Renal cortex interstitium (tissue), 11 donors: ENCODE measurements at regions not wholly inside any gene's neighbourhood (a gene's known extent, or its start where the extent isn't known, plus 50 kb on each side); places are given as distances from the start of the nearest gene placed in this dataset.
"Not testable (repeated sequence)": the region's sequence is repeated elsewhere in the genome, so short reads cannot be mapped to it uniquely, and the experiment has no call there.

Experiments used
- DNase-seq, 11 donors: peaks; one replicate each; pipeline ENCODE4 v3.0.0-alpha.2; 2013; ENCODE audit warnings: low read depth in 9 of 11, low spot score in 4 of 11; ENCODE audit errors: extremely low read depth in 1 of 11

GRCh38 chr3:139227165-139227564, 116.7 kb upstream of the MRPS22 start:
- no peak for DNase-seq

- no peak for DNase-seq
These were observed 116.0 kb upstream of the MRPS22 start for GRCh38 chr3:139227827-139228226.

- DNase-seq = no peak
These were observed 113.4 kb upstream of the MRPS22 start for GRCh38 chr3:139230391-139230790.

- DNase-seq = no peak
These were observed 112.1 kb upstream of the MRPS22 start for GRCh38 chr3:139231555-139232281.

DNA sequence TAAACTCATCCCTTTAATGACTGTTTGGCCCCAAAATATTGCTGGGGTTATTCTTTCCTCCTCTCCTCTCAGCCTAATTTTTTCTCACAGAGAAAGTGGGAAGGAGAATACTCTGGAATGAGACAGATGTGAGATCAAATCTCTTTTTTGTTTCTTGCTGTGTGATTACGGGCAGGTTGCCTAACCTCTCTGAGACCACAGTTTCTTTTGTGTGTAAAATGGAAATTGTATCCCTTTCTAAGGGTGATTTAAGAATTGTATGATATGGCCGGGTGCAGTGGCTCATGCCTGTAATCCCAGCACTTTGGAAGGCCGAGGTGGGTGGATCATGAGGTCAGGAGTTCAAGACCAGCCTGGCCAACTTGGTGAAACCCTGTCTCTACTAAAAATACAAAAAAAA, 111.5 kb upstream of the MRPS22 start:
- DNase-seq = not testable (repeated sequence)

DNA sequence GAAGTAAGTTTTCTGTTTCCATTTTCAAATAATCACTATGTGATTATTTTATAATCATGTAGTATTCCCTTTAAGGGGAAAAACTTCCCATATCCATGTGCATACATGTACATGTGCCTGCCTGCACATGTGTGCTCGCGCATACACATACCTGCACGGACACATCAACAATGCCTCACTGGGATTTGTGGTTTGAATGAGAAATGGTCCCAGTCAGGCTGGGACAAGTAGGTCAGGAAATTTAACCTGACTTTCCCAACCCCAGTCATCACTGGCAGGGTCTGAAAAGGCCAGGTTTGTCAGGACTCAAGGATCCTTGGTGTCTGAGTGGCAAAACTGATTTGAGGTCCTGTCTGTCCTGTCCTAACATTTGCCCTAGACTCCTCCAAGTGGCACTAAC, 109.3 kb upstream of the MRPS22 start:
- no peak for DNase-seq

GRCh38 chr3:139235192-139235591, 108.6 kb upstream of the MRPS22 start:
- DNase-seq = no peak

DNA sequence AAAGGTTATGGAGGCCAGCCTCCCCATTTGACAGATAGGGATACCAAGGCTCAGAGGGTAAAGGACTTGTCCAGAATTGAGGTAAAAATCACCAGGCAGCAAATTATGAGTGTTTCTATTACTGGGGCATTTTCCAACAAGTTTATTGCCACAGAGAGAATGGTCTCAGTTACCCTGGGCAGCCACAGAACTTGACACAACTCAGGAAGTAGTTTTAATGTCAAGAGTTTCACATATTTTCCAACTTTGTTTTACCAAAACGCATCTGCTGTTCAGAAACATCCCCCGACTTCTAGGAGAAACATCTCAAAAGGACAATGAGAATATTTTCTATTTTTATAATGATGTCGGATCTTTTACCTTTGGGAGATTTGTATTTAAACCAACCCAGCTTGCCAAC, 107.5 kb upstream of the MRPS22 start:
- DNase-seq = no peak

DNA sequence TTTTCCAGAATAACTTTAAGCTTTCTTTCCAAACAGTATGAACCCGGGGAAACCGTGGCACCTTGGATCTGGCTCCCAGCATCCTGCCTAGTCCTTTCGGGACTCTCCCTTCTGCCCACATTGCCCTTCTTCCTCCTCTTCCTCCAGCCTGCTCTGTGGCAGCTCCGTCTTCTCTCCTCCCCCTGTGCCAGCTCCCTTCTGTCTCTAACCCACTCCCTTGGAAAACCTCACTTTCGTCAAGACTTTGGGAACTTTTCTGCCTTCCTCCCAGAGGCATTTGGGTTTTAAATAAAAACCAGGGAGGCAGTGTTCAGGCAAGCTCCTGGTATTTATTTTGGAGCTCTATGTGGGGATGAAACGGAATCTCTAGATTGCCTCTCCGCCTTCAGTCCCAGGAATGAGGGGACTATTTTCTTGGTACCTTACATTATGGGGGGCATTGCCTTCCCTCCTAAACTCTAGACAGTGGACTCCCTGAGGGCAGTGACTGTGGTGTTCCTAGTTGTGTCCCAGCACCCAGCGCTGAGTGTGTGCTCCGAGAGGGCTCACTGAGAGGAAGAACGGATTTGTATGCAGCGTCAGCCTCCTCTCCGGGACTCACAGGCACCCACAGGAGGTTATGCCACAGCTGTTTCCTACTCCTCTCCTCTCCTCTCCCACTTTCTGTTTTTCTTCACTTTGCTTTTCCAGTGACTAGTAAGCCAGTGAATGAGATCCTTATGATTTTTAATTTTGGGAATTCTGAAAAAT, 105.4 kb upstream of the MRPS22 start:
- DNase-seq = no peak

DNA sequence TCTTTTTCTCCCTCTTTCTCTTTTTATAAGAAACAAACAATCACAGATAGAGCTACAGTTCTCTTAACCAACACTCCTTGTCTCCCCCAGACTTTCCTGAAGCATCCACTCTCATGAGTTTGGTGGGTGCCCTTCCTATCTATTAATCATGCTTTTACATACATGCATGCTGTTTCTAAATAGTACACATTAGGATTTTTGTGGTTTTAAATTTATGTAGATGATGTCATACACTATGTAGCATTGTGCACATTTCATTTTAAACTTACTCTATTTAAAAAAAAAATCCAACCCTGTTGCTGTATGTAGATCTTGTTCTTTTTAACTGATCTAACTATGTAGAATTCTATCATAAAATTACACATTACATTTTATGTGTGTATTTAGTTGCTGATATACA, 104.3 kb upstream of the MRPS22 start:
- DNase-seq = no peak

- no peak for DNase-seq
These were observed 102.0 kb upstream of the MRPS22 start for GRCh38 chr3:139241783-139242182.

DNA sequence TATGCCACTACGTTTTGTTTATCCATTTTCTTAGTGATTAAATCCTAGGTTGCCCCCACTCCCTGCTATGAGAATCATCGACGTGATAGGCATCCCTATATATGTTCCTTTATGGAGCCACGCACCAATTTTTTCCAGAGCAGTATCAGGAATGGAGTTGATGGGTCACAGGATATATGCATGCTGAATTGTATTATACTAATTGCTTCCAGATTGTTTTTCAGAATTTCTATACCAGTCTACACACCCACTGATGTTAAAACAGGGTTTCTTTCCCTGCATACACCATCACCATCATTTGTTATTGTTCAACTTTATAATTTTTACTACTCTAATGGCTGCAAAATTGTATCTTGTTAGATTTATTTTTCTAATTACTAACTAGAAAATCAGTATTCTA, 100.1 kb upstream of the MRPS22 start:
- DNase-seq = no peak

DNA sequence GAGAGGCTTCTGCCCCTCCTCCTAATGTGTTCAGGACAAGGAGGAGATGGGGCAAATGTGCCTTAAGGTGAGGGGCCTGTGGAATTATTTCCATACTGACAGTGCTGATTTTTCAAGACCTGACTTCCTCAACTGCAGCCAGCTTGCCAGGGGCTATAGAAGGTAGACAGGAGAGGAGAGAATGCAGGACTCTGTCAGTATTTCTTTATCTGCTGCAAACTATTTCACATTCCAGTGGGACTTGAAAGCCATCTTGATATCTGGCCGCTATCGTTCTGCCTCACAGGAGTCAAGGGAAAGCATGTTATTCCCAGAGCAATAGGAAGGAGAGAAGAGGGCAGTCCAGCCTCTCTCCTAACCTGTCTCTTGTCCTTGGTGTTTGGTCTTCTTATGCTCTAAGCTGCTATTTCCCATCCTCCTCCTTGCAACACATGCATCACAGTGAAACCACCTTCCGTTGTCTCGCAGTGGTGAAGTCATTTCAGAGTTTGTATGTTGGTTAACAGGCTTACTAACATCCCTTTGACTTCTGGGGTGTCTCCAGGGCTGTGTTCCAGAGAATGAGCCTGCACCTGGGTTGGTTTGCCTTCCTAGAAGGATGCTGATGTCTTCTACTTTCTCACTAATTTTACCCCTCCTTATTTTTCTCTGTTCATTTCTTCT, 95.1 kb upstream of the MRPS22 start:
- DNase-seq = no peak

- DNase-seq = no peak
These were observed 92.3 kb upstream of the MRPS22 start for GRCh38 chr3:139251529-139251928.

DNA sequence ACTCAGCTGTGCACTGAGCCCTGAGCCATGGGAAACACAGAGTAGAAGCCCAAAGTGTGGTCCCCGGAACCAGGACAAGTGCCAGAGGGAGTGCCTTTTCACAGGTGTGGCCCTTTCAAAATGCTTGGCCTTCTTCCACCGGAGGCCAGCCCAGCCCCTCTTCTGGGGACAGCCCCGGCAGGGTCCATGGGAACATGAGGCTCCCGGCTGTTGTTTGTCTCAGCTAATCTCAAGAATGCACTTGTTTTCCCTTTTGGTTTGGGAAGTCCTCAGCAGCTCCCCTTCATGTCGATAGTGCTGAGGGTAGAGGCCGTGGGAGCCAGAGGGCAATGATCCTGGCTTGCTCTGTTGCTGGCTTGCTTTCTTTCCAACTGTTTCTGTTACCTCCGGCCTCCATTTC, 91.1 kb upstream of the MRPS22 start:
- DNase-seq = no peak

DNA sequence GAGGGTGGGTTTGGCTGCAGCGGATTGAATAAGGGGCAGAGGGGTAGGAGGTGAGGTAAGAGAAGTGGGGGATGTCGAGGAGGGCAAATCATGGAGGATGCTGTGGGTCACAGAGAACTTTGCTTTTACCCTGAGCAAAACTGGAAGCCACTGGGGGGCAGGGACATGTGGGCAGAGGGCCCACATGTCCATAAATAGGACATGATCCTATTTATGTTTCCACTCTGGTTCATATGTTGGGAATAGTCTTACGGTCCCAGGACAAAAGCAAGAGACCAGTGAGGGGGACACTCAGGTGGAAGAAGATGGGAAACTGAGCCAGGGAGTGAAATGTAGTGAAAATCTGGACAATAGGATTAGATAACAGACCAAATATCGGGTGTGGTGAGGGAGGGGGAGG, 85.5 kb upstream of the MRPS22 start:
- DNase-seq = no peak

DNA sequence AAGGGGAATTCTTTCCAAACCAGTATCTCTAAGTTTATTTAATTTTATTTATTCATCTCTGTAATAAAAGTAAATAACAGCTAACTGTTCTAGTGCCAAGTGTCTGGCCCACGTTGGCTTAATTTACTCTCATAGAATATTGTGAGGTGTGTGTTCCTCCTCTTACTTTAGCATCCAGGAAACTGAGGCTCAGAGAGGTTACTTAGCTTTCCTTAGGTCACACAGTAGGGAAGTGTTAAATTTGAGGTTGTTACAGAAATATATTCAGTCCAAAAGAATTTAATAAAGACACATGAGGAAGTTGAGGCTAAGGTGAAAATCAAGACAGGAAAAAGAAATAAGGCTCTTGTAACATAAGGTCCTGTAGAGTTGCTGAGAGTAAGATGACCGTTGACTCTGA, 84.4 kb upstream of the MRPS22 start:
- no peak for DNase-seq

DNA sequence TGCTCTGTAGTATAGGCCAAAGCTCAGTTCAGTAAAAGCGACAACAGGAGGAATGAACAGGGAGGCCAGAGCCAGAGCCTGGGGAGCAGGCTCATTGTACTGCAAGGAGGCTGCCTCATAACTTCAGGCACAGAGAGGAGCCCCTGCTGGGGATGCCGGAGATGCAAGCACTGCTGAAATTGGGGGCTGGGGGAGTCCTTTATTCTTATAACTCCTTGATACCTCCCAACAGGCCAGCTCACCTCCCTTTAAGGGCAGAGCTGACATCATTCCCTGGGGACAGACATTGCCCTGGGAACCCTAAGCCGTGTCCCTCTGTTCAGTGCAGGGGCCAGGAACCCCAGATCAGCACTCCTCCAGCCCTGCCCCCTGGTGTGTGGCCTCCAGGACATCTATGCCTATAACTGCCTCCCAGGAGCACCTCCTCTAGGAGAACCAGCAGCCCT, 83.8 kb upstream of the MRPS22 start:
- DNase-seq = no peak

DNA sequence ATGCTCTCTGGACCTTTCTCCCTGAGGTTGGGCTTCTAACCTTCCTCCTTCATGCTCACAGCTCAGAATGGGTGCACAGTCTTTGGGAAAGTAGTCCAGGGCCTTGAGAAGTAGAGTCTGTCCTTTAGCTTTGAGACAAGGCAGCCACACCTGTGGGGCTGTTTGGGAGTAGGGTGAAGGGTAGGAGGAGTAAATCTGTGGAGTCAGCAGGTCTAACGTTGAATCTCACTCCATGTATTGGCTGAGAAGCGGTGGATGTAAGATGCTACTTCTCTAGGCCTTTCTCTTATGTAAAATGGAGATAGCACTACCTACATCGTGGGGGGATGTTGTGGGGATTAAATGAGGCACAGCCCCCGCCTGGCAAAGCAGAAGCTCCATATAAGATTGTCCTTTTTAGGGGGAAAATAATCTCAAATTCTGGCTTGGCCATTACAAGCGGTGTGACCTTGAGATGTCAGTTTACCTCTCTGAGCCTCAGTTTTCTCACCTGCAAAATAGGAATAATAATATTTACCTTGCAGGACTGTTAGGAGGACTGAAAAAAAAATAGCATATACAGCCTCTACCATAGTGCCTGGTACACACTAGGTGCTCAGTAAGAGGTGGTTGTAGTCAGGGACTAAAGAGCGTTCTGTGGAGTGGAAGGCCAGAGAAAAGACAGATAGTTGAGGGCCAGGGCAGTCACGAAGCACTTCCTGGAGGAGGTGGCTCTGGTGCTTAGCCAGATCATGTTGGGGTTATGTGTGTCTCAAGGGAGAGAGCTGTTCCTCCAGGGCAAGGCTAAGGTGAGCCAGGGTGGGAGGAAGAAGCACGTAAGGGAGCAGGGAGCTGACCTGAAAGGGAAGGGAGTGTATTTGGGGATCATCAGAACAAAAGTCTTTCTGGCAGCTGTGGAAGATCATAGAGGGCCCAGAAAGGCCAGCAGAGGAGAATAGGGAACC, 82.8 kb upstream of the MRPS22 start:
- DNase-seq = no peak
